Endothelial cell of umbilical vein (primary cell): ENCODE measurements at regions not wholly inside any gene's neighbourhood (a gene's known extent, or its start where the extent isn't known, plus 50 kb on each side); places are given as distances from the start of the nearest gene placed in this dataset.

Source experiments
- EZH2 ChIP-seq: IDR thresholded peaks from 2 replicates; pipeline ENCODE4 v1.6.1; 2012; ENCODE audit warnings: borderline replicate concordance, low read depth, mild to moderate bottlenecking, moderate library complexity, low read length, inconsistent platforms; ENCODE audit not compliant: severe bottlenecking
- FOS ChIP-seq: IDR thresholded peaks from 2 replicates; pipeline ENCODE4 v1.6.1; 2011; ENCODE audit warnings: mild to moderate bottlenecking, low read length, moderate library complexity, borderline replicate concordance; ENCODE audit not compliant: insufficient read depth
- GATA2 ChIP-seq: IDR thresholded peaks from 2 replicates; pipeline ENCODE4 v1.7.0; 2011; ENCODE audit warnings: low read depth, mild to moderate bottlenecking, moderate library complexity, mixed read lengths, low read length; ENCODE audit not compliant: insufficient read length, insufficient read depth
- JUN ChIP-seq: IDR thresholded peaks from 2 replicates; pipeline ENCODE4 v1.6.1; 2011; ENCODE audit warnings: borderline replicate concordance, low read depth; ENCODE audit not compliant: insufficient read length, insufficient read depth
- MYC ChIP-seq: IDR thresholded peaks from one replicate; pipeline ENCODE4 v1.6.1; 2011; ENCODE audit warnings: mild to moderate bottlenecking, low read depth, low read length
- POLR2A ChIP-seq: IDR thresholded peaks from 2 replicates; pipeline ENCODE4 v1.6.1; 2012; ENCODE audit warnings: low read depth, mild to moderate bottlenecking, control low read depth, low read length
- POLR2AphosphoS5 ChIP-seq: IDR thresholded peaks from 2 replicates; pipeline ENCODE4 v1.6.1; 2012; ENCODE audit warnings: low read depth, mild to moderate bottlenecking, control low read depth, low read length, moderate library complexity; ENCODE audit not compliant: insufficient read depth
- TF ChIP-seq, protein P1 (sequence below), 2 donors: IDR thresholded peaks; 1 replicate in 1 of 2; 2 replicates in 1 of 2; pipeline ENCODE4 v1.5.1; 2011; ENCODE audit warnings: low read length in 2 of 2, mild to moderate bottlenecking in 2 of 2, moderate library complexity in 2 of 2, control low read depth in 1 of 2, inconsistent platforms in 1 of 2, low read depth in 1 of 2; ENCODE audit not compliant: insufficient read depth in 1 of 2; ENCODE audit errors: extremely low read depth in 1 of 2
- TF ChIP-seq, protein P2 (sequence below): IDR thresholded peaks from 2 replicates; pipeline ENCODE4 v1.6.1; 2011; ENCODE audit not compliant: insufficient read depth, insufficient read length

DNA sequence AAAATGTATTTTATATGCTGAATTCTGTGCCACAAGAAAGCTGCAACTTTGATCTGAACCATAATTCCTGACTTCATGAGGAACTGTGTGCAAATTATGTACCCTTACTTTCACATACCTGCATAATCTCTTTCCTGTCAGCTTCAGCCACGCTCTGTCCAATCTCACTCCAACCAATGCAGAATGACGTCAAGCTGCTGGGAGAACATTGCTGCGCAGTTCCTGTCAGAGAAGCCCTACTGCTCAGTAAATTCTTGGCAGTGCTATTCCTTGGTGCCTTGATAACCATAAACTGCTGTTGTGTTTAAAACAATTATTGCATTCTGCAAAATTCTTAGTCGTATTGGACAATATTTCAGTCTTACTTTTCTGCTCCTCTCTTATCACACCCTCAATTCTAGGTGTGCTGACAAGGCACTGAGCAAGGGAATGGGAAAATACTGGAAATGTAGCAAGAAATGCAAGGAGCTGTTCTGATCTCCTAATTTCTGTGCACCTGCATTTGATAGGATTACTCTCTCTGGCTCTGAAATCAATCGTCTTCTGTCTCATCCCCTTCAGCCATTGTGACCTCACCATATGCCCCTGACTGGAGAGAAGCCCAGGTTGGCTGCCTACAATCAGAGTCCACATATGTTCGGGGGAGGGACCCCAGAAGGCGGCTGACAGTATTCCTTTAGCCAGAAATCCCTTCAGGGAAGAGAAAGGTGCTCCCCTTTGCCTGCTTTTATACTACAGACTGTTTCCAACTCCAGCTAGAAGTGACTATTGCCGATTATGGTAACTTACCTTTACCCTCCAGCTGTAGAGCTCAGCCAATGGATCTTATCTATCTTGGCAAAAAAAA is 274.9 kb upstream of the NOVA1 start:
- TF ChIP-seq POLR2A: no peak
- no peak for TF ChIP-seq EZH2
- TF ChIP-seq, protein P1, sequence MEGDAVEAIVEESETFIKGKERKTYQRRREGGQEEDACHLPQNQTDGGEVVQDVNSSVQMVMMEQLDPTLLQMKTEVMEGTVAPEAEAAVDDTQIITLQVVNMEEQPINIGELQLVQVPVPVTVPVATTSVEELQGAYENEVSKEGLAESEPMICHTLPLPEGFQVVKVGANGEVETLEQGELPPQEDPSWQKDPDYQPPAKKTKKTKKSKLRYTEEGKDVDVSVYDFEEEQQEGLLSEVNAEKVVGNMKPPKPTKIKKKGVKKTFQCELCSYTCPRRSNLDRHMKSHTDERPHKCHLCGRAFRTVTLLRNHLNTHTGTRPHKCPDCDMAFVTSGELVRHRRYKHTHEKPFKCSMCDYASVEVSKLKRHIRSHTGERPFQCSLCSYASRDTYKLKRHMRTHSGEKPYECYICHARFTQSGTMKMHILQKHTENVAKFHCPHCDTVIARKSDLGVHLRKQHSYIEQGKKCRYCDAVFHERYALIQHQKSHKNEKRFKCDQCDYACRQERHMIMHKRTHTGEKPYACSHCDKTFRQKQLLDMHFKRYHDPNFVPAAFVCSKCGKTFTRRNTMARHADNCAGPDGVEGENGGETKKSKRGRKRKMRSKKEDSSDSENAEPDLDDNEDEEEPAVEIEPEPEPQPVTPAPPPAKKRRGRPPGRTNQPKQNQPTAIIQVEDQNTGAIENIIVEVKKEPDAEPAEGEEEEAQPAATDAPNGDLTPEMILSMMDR (IDR thresholded peaks at IDR 0.05; ENCODE audit: extremely low read depth in 1 of 2, insufficient read depth in 1 of 2, low read depth in 1 of 2, low read length in 2 of 2): no peak
- no peak for TF ChIP-seq FOS
- TF ChIP-seq POLR2AphosphoS5: no peak
- no peak for TF ChIP-seq MYC
- TF ChIP-seq JUN: no peak
- TF ChIP-seq, protein P2, sequence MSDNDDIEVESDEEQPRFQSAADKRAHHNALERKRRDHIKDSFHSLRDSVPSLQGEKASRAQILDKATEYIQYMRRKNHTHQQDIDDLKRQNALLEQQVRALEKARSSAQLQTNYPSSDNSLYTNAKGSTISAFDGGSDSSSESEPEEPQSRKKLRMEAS: no peak
- no peak for TF ChIP-seq GATA2
